Fibroblast of mammary gland (primary cell): ENCODE measurements at regions not wholly inside any gene's neighbourhood (a gene's known extent, or its start where the extent isn't known, plus 50 kb on each side); places are given as distances from the start of the nearest gene placed in this dataset.

Experiments used
- DNase-seq: peaks from one replicate; pipeline ENCODE4 v3.0.0-alpha.2; 2010; ENCODE audit warnings: low read depth
- H3K4me3 ChIP-seq: 2 replicates; pipeline ENCODE4 v1.5.1; 2011; ENCODE audit warnings: low read depth, mild to moderate bottlenecking, low read length, moderate library complexity; ENCODE audit not compliant: control insufficient read depth
- TF ChIP-seq, protein P1 (sequence below): conservative IDR thresholded peaks from 2 replicates; pipeline ENCODE4 v1.5.1; 2011; ENCODE audit warnings: low read depth, low read length, inconsistent platforms; ENCODE audit not compliant: control insufficient read depth, insufficient read depth

DNA sequence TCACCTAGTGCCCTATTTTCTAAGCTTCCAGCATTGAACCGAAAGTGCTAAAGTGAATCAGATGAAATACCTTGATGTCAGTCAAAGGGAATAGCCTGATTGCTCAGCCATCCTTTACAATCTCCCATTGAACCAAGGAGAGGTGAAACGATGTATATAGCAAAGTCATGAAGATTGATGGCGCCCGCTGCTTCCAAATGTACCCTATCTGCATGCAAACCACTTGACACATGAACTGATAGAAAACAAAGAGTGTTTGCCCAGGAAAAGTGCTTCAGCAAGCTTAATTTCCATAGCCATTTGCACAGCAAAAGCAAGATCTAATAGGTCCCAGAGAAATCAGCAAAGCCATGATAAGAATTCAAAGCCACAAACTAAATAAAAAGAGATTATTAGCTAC lies 624.9 kb upstream of the PCDH9 start:
- TF ChIP-seq, protein P1, sequence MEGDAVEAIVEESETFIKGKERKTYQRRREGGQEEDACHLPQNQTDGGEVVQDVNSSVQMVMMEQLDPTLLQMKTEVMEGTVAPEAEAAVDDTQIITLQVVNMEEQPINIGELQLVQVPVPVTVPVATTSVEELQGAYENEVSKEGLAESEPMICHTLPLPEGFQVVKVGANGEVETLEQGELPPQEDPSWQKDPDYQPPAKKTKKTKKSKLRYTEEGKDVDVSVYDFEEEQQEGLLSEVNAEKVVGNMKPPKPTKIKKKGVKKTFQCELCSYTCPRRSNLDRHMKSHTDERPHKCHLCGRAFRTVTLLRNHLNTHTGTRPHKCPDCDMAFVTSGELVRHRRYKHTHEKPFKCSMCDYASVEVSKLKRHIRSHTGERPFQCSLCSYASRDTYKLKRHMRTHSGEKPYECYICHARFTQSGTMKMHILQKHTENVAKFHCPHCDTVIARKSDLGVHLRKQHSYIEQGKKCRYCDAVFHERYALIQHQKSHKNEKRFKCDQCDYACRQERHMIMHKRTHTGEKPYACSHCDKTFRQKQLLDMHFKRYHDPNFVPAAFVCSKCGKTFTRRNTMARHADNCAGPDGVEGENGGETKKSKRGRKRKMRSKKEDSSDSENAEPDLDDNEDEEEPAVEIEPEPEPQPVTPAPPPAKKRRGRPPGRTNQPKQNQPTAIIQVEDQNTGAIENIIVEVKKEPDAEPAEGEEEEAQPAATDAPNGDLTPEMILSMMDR = no peak
- no peak for DNase-seq
- no peak overlapping the region for H3K4me3 ChIP-seq

DNA sequence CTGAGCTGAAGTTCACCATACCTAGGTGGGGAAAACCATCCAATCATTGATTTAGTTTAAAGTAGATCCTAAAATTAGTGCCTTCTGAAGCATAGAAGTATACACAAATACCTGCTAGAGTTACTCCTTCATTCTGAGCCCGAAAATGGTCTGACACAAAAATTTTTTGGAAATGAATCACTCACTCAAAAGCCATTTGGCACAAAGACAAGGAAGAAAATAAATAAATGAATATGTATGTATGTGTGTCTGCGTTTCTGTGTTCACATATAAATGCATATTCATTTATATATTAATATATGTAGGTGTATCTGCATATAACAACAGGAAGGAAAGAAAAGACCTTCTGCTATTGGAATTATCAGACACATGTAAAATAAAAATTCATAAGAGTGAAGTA lies 614.4 kb upstream of the PCDH9 start:
- TF ChIP-seq, protein P1 = no peak
- DNase-seq = no peak
- H3K4me3 ChIP-seq = no peak overlapping the region

DNA sequence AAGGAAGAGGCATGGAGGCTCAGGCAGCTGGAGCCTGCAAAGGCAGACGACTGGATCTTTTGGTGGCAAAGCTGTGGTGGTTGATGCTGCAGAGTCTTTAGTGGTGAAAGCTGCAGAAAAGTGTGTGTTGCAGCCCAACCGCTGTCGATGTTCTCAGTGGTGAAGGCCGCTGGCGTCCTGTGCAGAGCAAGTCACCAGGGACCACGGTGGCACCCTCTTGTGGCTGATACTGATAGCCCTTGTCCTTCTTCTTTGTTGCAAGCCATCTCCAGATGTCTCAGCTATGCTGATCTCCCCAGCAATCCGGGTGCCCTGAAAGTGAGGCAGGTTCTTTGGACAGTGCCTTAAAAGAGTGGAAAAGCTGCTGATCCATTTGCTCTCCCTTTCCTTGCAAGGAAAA lies 610.9 kb upstream of the PCDH9 start:
- no peak overlapping the region for H3K4me3 ChIP-seq
- DNase-seq = no peak
- TF ChIP-seq, protein P1 = no peak

DNA sequence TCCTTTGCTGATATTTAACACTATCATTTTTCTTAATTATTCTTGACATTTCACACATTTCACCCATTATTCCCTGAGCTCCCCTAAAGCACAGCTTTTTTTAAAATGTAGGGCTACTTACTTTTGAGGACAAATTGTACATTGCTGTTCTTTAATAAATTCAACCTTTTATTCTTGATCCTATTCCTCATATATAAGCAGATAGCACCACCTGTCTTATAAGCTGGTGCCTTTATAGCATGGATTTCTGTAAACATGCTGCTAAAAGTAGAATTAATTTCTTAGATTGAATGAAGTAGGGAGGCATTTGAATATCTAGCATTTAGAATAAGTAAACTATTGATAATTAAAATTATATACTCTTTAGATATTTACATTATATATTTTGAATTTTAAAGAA lies 603.4 kb upstream of the PCDH9 start:
- no peak overlapping the region for H3K4me3 ChIP-seq
- no peak for DNase-seq
- TF ChIP-seq, protein P1 = no peak

DNA sequence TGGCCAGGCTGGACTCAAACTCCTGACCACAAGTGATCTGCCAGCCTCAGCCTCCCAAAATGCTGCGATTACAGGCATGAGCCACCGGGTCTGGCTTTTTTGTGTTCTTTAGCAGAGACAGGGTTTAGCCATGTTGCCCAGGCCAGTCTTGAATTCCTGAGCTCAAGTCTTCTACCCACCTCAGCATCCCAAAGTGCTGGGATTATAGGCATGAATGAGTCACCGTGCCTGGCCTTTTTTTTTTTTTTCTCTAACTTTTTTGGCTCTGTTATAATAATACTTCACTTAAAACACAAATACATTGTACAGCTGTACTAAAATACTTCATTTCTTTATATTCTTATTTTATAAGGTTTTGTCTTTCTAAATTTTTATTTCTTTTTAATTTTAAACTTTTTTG lies 599.5 kb upstream of the PCDH9 start:
- DNase-seq = no peak
- H3K4me3 ChIP-seq = no peak overlapping the region
- TF ChIP-seq, protein P1 = no peak

DNA sequence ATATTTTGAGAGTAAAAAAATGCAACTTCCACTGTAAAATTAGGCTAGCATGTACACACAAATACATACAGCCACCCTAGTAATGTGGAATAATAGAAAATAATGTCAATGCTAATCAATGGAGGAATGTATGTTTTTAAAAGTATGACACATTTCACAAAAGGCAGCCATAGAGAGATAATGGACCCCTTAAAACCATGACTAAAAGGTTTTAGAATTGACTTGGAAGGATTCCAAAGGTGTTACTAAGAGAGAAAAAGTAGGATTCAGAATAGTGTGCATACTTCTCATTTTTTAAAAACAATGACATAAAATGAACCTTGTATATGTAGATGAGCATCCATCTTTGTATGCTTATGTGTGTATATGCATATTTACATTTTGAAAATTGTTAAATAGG lies 597.9 kb upstream of the PCDH9 start:
- TF ChIP-seq, protein P1 = no peak
- no peak for DNase-seq
- H3K4me3 ChIP-seq = no peak overlapping the region

DNA sequence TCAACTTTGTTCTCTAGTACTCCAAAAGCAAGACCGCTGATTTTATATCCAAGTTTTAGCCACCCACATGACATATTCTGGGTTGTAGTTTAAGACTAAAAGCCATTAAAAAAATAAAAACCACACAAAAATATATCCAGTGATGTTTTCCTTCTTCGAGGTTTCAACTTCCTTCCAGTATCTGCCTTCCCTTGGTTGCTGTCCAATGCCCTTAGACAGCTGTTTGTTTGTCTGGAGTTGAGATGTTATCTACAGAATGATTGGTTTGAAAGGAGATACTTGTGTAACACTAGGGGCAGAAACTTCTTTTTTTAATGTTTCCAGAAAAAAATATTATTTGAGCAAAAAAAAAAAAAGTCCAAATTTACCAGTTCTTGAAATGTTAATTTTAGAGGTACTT lies 591.5 kb upstream of the PCDH9 start:
- DNase-seq = no peak
- TF ChIP-seq, protein P1 = no peak
- H3K4me3 ChIP-seq = no peak overlapping the region
